GM12878 (cell line): ENCODE measurements at regions not wholly inside any gene's neighbourhood (a gene's known extent, or its start where the extent isn't known, plus 50 kb on each side); places are given as distances from the start of the nearest gene placed in this dataset.

Experiments used
- ATAC-seq: fragments of 200-7000 bp; cut with Tn5 transposase; 3 replicates; pipeline ENCODE4 v1.9.1; 2020; ENCODE audit warnings: mild to moderate bottlenecking, moderate library complexity
- BruUV-seq: library from RNA; stranded (reverse); fragments of 400-500 nt; replicated peaks from 2 replicates; lab custom pipeline; 2021; lab: Mats Ljungman, UMichigan
- CTCF ChIA-PET: fragments of 300-600 bp; sonication (Branson Sonifier 250); formaldehyde crosslinking; extraction: SDS; loops from one replicate; lab custom pipeline; 2021; ENCODE audit warnings: inconsistent platforms; lab: Yijun Ruan, JAX
- POLR2A ChIA-PET: fragments of 350-600 bp; formaldehyde crosslinking; extraction: SDS; loops from one replicate; lab custom pipeline; 2021; ENCODE audit warnings: inconsistent platforms; lab: Charles Lee
- RAD21 ChIA-PET: fragments of 300-600 bp; sonication (Branson Sonifier 250); formaldehyde crosslinking; loops from one replicate; lab custom pipeline; 2023; ENCODE audit warnings: antibody characterized with exemption; ENCODE audit not compliant: unreplicated experiment; lab: Charles Lee
- SMC1A ChIA-PET: fragments of 300-600 bp; sonication (Branson Sonifier 250); formaldehyde crosslinking; loops from one replicate; lab custom pipeline; 2023; ENCODE audit not compliant: unreplicated experiment, uncharacterized antibody; lab: Charles Lee
- DNase-seq: peaks from one replicate; pipeline ENCODE4 v3.0.0-alpha.2; 2011; ENCODE audit warnings: low read depth, low spot score
- FAIRE-seq: peaks from 3 replicates; lab custom pipeline; 2011; peaks lifted over from hg19 to GRCh38; lab: Jason Lieb, UNC
- H2AFZ ChIP-seq: 2 replicates; pipeline ENCODE4 v1.6.0; 2011; ENCODE audit warnings: low read depth, low read length, control low read depth; ENCODE audit not compliant: control insufficient read depth
- H3K27ac ChIP-seq: 2 replicates; pipeline ENCODE4 v1.5.1; 2011; ENCODE audit warnings: control low read depth; ENCODE audit not compliant: control insufficient read depth, insufficient read depth
- H3K27me3 ChIP-seq, 2 experiments: replicated peaks in 1 of 2; 2 replicates each; pipeline versions ENCODE4 v1.6.0 to v1.6.1; 2011; ENCODE audit warnings: low read length in 1 of 2; ENCODE audit not compliant: control insufficient read depth in 2 of 2, insufficient read depth in 2 of 2
- H3K36me3 ChIP-seq, 2 experiments: 2 replicates each; pipeline ENCODE4 v1.5.1; 2011; ENCODE audit warnings: low read length in 1 of 2; ENCODE audit not compliant: control insufficient read depth in 2 of 2, insufficient read depth in 2 of 2
- H3K4me1 ChIP-seq: 2 replicates; pipeline ENCODE4 v1.6.1; 2011; ENCODE audit warnings: mild to moderate bottlenecking, low read length, moderate library complexity, mixed read lengths; ENCODE audit not compliant: control insufficient read depth, insufficient read depth
- H3K4me2 ChIP-seq: 2 replicates; pipeline ENCODE4 v1.6.0; 2011; ENCODE audit warnings: control low read depth; ENCODE audit not compliant: control insufficient read depth, insufficient read depth
- H3K4me3 ChIP-seq: fragments of 200-600 bp; sonication (generic); 2 replicates; pipeline ENCODE4 v1.5.1; 2016
- H3K79me2 ChIP-seq: 2 replicates; pipeline ENCODE4 v1.6.0; 2011; ENCODE audit warnings: low read length; ENCODE audit not compliant: control insufficient read depth, insufficient read depth
- H3K9ac ChIP-seq: 2 replicates; pipeline ENCODE4 v1.8.0; 2011; ENCODE audit warnings: low read length, control low read depth, mixed read lengths; ENCODE audit not compliant: control insufficient read depth, insufficient read depth
- H3K9me3 ChIP-seq: replicated peaks from 3 replicates; pipeline ENCODE4 v1.5.1; 2011; ENCODE audit warnings: mild to moderate bottlenecking, low read length; ENCODE audit not compliant: control insufficient read depth, insufficient read depth
- H4K20me1 ChIP-seq: 2 replicates; pipeline ENCODE4 v1.6.0; 2011; ENCODE audit not compliant: control insufficient read depth, insufficient read depth
- ESRRA ChIP-seq: IDR thresholded peaks from 2 replicates; pipeline ENCODE4 v1.6.1; 2012; ENCODE audit warnings: mild to moderate bottlenecking, low read length, improper control_type of control experiment
- HCFC1 ChIP-seq: fragments of 150-350 bp; IDR thresholded peaks from 2 replicates; pipeline ENCODE4 v1.6.1; 2014; ENCODE audit warnings: low read length
- IRF4 ChIP-seq: IDR thresholded peaks from 2 replicates; pipeline ENCODE4 v1.6.1; 2011; ENCODE audit warnings: low read depth, low read length
- MYC ChIP-seq: IDR thresholded peaks from 2 replicates; pipeline ENCODE4 v1.6.1; 2011; ENCODE audit warnings: mild to moderate bottlenecking, low read length, moderate library complexity, inconsistent platforms; ENCODE audit not compliant: insufficient read depth, insufficient replicate concordance, insufficient read length, severe bottlenecking
- RAD21 ChIP-seq: IDR thresholded peaks from 2 replicates; pipeline ENCODE4 v1.6.1; 2011; ENCODE audit warnings: mild to moderate bottlenecking, low read depth, low read length, moderate library complexity; ENCODE audit not compliant: insufficient read depth
- TAF1 ChIP-seq: IDR thresholded peaks from 2 replicates; pipeline ENCODE4 v1.6.1; 2011; ENCODE audit warnings: mild to moderate bottlenecking, low read depth, low read length, borderline replicate concordance
- TCF3 ChIP-seq: IDR thresholded peaks from 2 replicates; pipeline ENCODE4 v1.6.1; 2012; ENCODE audit warnings: low read depth, mild to moderate bottlenecking, low read length, borderline replicate concordance; ENCODE audit not compliant: insufficient read depth
- ZNF217 ChIP-seq: fragments of 450-650 bp; IDR thresholded peaks from 2 replicates; pipeline ENCODE4 v1.6.1; 2017; ENCODE audit warnings: antibody characterized with exemption, mild to moderate bottlenecking
- ZNF24 ChIP-seq: fragments of 450-650 bp; IDR thresholded peaks from 2 replicates; pipeline ENCODE4 v1.6.1; 2017; ENCODE audit warnings: antibody characterized with exemption, mild to moderate bottlenecking
- WGBS: methylation state at CpG from one replicate; pipeline ENCODE4 v1.1.6; 2016; ENCODE audit warnings: low lambda C conversion rate; ENCODE audit not compliant: insufficient replicate concordance, insufficient coverage; ENCODE audit errors: missing lambda C conversion rate; 5-methylcytosine and 5-hydroxymethylcytosine counted together
- in situ Hi-C: fragments of 300-500 bp; cut with MboI; formaldehyde crosslinking; loops from 9 replicates; pipeline ENCODE4 v1.14.3; 2018; ENCODE audit warnings: mixed read lengths
- intact Hi-C: fragments of 100-400 bp; cut with micrococcal nuclease; formaldehyde crosslinking; loops from one replicate; pipeline ENCODE4 v1.14.2; 2022; ENCODE audit not compliant: unreplicated experiment
- TF ChIP-seq, protein P1 (sequence below): IDR thresholded peaks from 2 replicates; pipeline ENCODE4 v1.6.1; 2012; ENCODE audit warnings: improper control_type of control experiment, low read depth, low read length; ENCODE audit not compliant: insufficient replicate concordance

- TF ChIP-seq RAD21 (no peak), HCFC1 (no peak), IRF4 (no peak), ZNF217 (no peak), TCF3 (no peak)
- Histone ChIP-seq H3K4me3 (no peak overlapping the region), H3K27me3 (no peaks in the 10 kb centered on the region; a peak in 1 of 4 replicates), H3K4me1 (no peaks in the 10 kb centered on the region), H3K9ac (no peak overlapping the region), H3K9me3 (no peaks in the 10 kb centered on the region), H4K20me1 (no peaks in the 10 kb centered on the region; the same call in 1 of the 2 replicates), H2AFZ (no peak overlapping the region), H3K36me3 (no peaks in the 10 kb centered on the region), H3K4me2 (no peak overlapping the region), H3K27ac (no peak overlapping the region), H3K79me2 (no peaks in the 10 kb centered on the region)
- RAD21 ChIA-PET, result no interaction called here
- FAIRE-seq, result no peak
- POLR2A ChIA-PET, result no interaction called here
- BruUV-seq, result no TSS peak
- CTCF ChIA-PET, result no interaction called here
- SMC1A ChIA-PET, result no interaction called here
- in situ Hi-C loops (no loop called here), intact Hi-C loops (no loop called here)
- 36% methylated on average over 4 of the region's 4 CpGs for WGBS
- no peak for ATAC-seq
- no peak for DNase-seq
These were observed 111.6 kb upstream of the ZBTB40 start for GRCh38 chr1:22340066-22340465.

DNA sequence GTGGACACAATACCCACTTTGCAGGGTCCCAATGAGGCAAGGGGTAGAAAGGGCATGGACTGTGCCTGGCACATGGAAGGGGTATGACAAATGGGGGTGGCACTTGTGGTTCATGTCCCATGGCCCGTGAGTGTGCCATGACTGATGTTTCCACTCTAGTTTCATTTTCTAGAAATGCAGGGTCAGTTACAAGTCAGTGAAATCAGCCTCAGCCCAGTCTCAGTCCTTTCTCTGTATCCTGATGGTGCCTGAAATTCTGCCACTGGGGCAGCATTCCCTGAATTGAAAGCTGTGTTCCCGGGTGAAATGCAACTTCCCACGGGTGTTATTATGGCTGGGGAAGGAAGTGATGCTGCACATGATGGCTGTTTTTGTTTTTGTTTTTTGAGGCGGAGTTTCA lies 110.8 kb upstream of the ZBTB40 start:
- WGBS, result 21% methylated on average over 4 of the region's 4 CpGs
- DNase-seq (no peak), FAIRE-seq (no peak), ATAC-seq (no peak)
- intact Hi-C loops (no loop called here), in situ Hi-C loops (no loop called here)
- Histone ChIP-seq H3K4me1 (no peaks in the 10 kb centered on the region), H3K27ac (no peak overlapping the region), H3K9me3 (no peaks in the 10 kb centered on the region), H3K9ac (no peak overlapping the region), H3K4me3 (no peak overlapping the region), H2AFZ (no peak overlapping the region), H4K20me1 (no peaks in the 10 kb centered on the region; the same call in 1 of the 2 replicates), H3K79me2 (no peaks in the 10 kb centered on the region), H3K27me3 (no peaks in the 10 kb centered on the region; a peak in 1 of 4 replicates), H3K4me2 (0 out of 2 replicates have a peak overlapping the region, but pooled peaks have one; percentile 9), H3K36me3 (no peaks in the 10 kb centered on the region)
- ChIA-PET POLR2A (no interaction called here), SMC1A (no interaction called here), CTCF (no interaction called here), RAD21 (no interaction called here)
- no TSS peak for BruUV-seq
- no peak for TF ChIP-seq MYC
- TF ChIP-seq ZNF24, result no peak
- TF ChIP-seq ESRRA, result no peak
- TF ChIP-seq, protein P1, sequence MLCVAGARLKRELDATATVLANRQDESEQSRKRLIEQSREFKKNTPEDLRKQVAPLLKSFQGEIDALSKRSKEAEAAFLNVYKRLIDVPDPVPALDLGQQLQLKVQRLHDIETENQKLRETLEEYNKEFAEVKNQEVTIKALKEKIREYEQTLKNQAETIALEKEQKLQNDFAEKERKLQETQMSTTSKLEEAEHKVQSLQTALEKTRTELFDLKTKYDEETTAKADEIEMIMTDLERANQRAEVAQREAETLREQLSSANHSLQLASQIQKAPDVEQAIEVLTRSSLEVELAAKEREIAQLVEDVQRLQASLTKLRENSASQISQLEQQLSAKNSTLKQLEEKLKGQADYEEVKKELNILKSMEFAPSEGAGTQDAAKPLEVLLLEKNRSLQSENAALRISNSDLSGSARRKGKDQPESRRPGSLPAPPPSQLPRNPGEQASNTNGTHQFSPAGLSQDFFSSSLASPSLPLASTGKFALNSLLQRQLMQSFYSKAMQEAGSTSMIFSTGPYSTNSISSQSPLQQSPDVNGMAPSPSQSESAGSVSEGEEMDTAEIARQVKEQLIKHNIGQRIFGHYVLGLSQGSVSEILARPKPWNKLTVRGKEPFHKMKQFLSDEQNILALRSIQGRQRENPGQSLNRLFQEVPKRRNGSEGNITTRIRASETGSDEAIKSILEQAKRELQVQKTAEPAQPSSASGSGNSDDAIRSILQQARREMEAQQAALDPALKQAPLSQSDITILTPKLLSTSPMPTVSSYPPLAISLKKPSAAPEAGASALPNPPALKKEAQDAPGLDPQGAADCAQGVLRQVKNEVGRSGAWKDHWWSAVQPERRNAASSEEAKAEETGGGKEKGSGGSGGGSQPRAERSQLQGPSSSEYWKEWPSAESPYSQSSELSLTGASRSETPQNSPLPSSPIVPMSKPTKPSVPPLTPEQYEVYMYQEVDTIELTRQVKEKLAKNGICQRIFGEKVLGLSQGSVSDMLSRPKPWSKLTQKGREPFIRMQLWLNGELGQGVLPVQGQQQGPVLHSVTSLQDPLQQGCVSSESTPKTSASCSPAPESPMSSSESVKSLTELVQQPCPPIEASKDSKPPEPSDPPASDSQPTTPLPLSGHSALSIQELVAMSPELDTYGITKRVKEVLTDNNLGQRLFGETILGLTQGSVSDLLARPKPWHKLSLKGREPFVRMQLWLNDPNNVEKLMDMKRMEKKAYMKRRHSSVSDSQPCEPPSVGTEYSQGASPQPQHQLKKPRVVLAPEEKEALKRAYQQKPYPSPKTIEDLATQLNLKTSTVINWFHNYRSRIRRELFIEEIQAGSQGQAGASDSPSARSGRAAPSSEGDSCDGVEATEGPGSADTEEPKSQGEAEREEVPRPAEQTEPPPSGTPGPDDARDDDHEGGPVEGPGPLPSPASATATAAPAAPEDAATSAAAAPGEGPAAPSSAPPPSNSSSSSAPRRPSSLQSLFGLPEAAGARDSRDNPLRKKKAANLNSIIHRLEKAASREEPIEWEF, result no peak
- no peak for TF ChIP-seq TAF1
